Breast epithelium (tissue), 4 donors: ENCODE measurements at regions not wholly inside any gene's neighbourhood (a gene's known extent, or its start where the extent isn't known, plus 50 kb on each side); places are given as distances from the start of the nearest gene placed in this dataset.

Experiments
- DNase-seq, 2 donors: peaks; one replicate each; pipeline ENCODE4 v3.0.0-alpha.2; 2019; ENCODE audit warnings: low spot score in 2 of 2
- H3K27ac ChIP-seq, 2 donors: fragments of 200-600 bp; sonication (generic) in 1 of 2; one replicate each; pipeline ENCODE4 v1.5.1; 2016 to 2019; ENCODE audit warnings: mild to moderate bottlenecking in 1 of 2
- H3K27me3 ChIP-seq, 2 donors: fragments of 200-600 bp; sonication (generic) in 1 of 2; one replicate each; pipeline versions ENCODE4 v1.5.1 to v1.6.0; 2017 to 2019; ENCODE audit warnings: control low read depth in 1 of 2, mild to moderate bottlenecking in 1 of 2
- H3K36me3 ChIP-seq: fragments of 200-600 bp; one replicate; pipeline ENCODE4 v1.5.1; 2019
- H3K4me1 ChIP-seq, 2 donors: fragments of 200-600 bp; sonication (generic); one replicate each; pipeline ENCODE4 v1.5.1; 2016 to 2019; ENCODE audit warnings: control low read depth in 1 of 2
- H3K4me3 ChIP-seq, 3 donors: fragments of 200-600 bp; sonication (generic); 1 replicate in 2 of 3; 2 replicates in 1 of 3; pipeline ENCODE4 v1.5.1; 2016 to 2019; ENCODE audit warnings: mild to moderate bottlenecking in 3 of 3, moderate library complexity in 2 of 3
- H3K9me3 ChIP-seq, 2 donors: fragments of 200-600 bp; sonication (generic) in 1 of 2; one replicate each; pipeline ENCODE4 v1.5.1; 2016 to 2019; ENCODE audit warnings: control low read depth in 1 of 2
- POLR2A ChIP-seq: fragments of 450-650 bp; IDR thresholded peaks from one replicate; pipeline ENCODE4 v1.6.1; 2016; ENCODE audit warnings: antibody characterized with exemption, mild to moderate bottlenecking, moderate library complexity
- POLR2AphosphoS5 ChIP-seq, 3 donors: sonication (generic); formaldehyde crosslinking; IDR thresholded peaks; one replicate each; pipeline ENCODE4 v1.6.1; 2017; ENCODE audit warnings: antibody characterized with exemption in 3 of 3
- intact Hi-C: fragments of 100-400 bp; cut with DNase I; formaldehyde crosslinking; loops from one replicate; pipeline ENCODE4 v1.15.1; 2023; ENCODE audit warnings: low total_unique reads
- TF ChIP-seq, protein P1 (sequence below), 3 donors: fragments of 450-650 bp; IDR thresholded peaks; one replicate each; pipeline ENCODE4 v1.5.1; 2016 to 2017; ENCODE audit warnings: antibody characterized with exemption in 3 of 3, mild to moderate bottlenecking in 3 of 3, moderate library complexity in 3 of 3

DNA sequence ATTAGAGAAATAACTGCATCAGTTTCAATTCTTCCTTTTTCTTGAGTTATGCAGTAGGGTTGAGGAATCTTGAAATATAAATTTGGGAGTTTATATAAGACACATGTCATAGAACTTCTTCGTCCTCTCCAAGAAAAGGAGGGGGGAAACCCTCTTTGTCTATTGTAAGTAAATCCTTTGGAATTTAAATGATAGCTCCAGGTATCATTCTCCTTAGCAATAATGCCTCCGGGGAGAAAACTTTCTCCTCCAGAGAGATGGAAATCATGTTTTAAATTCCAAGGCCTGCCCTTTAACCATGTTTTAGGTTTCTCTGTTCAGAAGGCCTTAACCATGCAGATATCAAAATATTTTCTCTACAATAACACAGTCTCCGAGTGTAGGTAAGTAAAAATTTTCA, 899.7 kb upstream of the GCFC2 start:
- Histone ChIP-seq H3K4me3 (no peak overlapping the region), H3K27me3 (no peaks in the 10 kb centered on the region), H3K9me3 (no peaks in the 10 kb centered on the region), H3K27ac (no peak overlapping the region), H3K36me3 (no peaks in the 10 kb centered on the region), H3K4me1 (no peaks in the 10 kb centered on the region)
- intact Hi-C loops = no loop called here
- no peak for DNase-seq
- TF ChIP-seq, protein P1, sequence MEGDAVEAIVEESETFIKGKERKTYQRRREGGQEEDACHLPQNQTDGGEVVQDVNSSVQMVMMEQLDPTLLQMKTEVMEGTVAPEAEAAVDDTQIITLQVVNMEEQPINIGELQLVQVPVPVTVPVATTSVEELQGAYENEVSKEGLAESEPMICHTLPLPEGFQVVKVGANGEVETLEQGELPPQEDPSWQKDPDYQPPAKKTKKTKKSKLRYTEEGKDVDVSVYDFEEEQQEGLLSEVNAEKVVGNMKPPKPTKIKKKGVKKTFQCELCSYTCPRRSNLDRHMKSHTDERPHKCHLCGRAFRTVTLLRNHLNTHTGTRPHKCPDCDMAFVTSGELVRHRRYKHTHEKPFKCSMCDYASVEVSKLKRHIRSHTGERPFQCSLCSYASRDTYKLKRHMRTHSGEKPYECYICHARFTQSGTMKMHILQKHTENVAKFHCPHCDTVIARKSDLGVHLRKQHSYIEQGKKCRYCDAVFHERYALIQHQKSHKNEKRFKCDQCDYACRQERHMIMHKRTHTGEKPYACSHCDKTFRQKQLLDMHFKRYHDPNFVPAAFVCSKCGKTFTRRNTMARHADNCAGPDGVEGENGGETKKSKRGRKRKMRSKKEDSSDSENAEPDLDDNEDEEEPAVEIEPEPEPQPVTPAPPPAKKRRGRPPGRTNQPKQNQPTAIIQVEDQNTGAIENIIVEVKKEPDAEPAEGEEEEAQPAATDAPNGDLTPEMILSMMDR (IDR thresholded peaks at IDR 0.05) = no peak
- TF ChIP-seq POLR2AphosphoS5 (IDR thresholded peaks at IDR 0.05) (no peak), POLR2A (no peak)

DNA sequence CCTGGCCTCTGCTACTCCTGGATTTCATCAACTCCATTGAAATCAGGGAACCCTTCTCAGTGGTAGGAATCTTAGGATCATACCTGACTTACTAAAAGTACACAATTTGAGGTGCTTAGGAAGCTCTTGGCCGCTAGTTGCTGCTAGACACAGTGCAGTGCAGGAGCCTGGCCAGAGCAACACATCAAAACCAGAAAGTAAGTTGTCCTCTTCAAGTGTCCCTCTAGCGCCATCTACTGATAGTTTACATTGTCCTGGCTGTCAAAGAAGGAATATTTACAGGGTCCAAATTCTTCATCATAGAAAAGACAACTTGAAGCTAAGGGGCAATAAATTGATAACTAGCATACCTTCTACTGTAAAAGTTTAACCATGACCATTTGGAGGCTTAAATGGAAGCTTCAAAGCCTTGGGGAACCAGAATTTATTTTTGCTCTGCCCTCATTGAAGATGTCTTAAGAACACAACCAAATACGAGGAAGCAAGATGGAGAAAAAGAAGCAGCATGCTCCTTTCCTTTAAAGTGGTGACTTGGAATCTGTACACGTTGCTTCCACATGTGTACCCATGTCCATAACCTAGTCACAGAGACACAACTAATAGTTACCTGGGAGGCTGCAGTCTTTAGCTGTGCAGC, 889.1 kb upstream of the GCFC2 start:
- intact Hi-C loops = no loop called here
- DNase-seq = no peak

DNA sequence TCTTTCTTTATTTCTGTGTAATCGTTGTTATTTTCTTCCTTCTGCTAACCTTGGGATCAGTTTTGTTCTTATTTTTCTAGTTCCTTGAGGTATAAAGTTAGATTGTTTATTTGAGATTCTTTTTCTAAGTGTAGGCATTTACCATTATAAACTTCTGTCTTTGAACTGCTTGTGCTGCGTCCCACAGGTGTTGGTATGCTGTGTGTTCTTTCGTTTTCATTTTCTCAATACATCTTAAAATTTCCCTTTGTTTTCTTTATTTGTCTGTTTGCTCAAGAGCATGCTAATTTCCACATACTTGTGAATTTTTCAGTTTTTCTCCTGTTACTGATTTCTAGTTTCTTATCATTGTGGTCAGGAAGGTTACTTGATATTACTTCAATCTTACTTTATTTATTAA, 873.8 kb upstream of the GCFC2 start:
- intact Hi-C loops = no loop called here
- DNase-seq = no peak
- Histone ChIP-seq H3K36me3 (no peaks in the 10 kb centered on the region), H3K4me3 (no peak overlapping the region), H3K9me3 (no peaks in the 10 kb centered on the region), H3K27ac (no peak overlapping the region), H3K4me1 (no peaks in the 10 kb centered on the region), H3K27me3 (no peaks in the 10 kb centered on the region)
- TF ChIP-seq POLR2AphosphoS5 (IDR thresholded peaks at IDR 0.05) = no peak

More for the DNA sequence above, 889.1 kb upstream of the GCFC2 start:
- TF ChIP-seq, protein P1 (IDR thresholded peaks at IDR 0.05) = peak in 2 of 3 donors; percentile 67 to 68
- TF ChIP-seq POLR2AphosphoS5 (IDR thresholded peaks at IDR 0.05) = no peak
- Histone ChIP-seq H3K4me3 (no peak overlapping the region), H3K36me3 (no peaks in the 10 kb centered on the region), H3K27me3 (no peaks in the 10 kb centered on the region), H3K4me1 (no peaks in the 10 kb centered on the region), H3K27ac (no peak overlapping the region), H3K9me3 (no peaks in the 10 kb centered on the region)

DNA sequence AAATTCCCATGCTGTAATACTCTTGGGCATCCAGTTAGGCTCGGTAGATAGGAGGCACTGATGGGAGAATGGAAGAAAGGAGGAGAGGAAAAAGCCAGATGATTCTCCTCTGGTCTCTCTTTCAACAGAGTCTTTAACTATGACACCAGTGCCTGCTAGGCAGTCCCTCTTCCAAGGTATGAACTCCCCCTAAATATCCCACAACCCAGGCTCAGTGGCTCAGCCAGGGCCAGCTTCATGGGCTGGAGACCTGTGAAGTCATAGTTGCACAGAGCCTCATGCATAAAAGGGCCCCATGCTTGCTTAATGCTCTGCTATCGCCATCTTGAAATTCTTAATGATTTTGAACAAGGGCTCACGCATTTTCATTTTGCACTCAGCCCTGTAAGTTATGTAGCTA, 869.2 kb upstream of the GCFC2 start:
- Histone ChIP-seq H3K27ac (no peak overlapping the region), H3K4me3 (no peak overlapping the region), H3K36me3 (no peaks in the 10 kb centered on the region), H3K4me1 (no peaks in the 10 kb centered on the region), H3K27me3 (no peaks in the 10 kb centered on the region), H3K9me3 (no peaks in the 10 kb centered on the region)
- intact Hi-C loops = no loop called here
- no peak for DNase-seq
- no peak for TF ChIP-seq POLR2A
- TF ChIP-seq, protein P1 (IDR thresholded peaks at IDR 0.05) = no peak
- no peak for TF ChIP-seq POLR2AphosphoS5 (IDR thresholded peaks at IDR 0.05)

DNA sequence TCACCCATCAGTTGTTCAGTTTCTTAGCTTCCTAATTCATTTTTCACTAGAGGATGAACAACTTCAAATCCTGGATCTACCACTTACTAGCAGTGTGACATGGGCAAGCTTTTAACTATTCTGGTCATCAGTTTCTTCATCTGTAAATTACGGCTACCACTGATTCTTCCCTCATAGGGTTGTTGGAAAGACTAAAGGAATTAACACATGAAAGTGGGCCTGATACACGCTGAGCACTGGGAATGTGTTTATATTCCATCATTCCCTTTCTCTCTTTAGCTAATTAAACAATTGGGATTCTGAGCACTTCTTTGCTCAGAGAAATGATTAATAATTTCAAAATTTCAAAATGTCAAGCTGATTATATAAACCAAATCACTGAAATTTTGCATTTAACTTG, 862.3 kb upstream of the GCFC2 start:
- no peak for TF ChIP-seq POLR2AphosphoS5 (IDR thresholded peaks at IDR 0.05)
- no peak for TF ChIP-seq POLR2A
- TF ChIP-seq, protein P1 (IDR thresholded peaks at IDR 0.05) = no peak
- H3K9me3 ChIP-seq = no peaks in the 10 kb centered on the region
- no peaks in the 10 kb centered on the region for H3K4me1 ChIP-seq
- intact Hi-C loops = no loop called here
- DNase-seq = no peak
- H3K27ac ChIP-seq = no peak overlapping the region
- no peaks in the 10 kb centered on the region for H3K36me3 ChIP-seq
- no peaks in the 10 kb centered on the region for H3K27me3 ChIP-seq
- no peak overlapping the region for H3K4me3 ChIP-seq

DNA sequence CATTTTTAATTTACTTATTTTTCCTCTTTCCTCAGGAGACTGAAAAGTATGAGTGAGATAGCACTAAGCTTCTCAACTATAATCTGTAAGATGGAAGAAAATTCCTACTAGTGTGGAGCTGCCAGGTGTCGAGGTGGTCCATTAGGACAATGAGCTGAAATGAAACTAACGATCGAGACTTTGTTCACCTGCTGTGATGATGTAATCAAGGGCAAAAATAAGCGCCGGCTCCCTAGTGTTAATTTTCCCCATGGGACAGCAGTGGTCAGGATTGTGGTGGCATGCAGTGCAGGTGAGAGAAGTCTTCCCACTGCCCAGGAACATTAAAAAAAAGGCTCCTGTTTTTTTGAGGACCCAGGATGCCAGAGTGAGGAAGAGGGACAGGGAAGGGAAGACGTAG, 859.1 kb upstream of the GCFC2 start:
- Histone ChIP-seq H3K36me3 (no peaks in the 10 kb centered on the region), H3K4me3 (no peak overlapping the region), H3K4me1 (no peaks in the 10 kb centered on the region), H3K9me3 (no peaks in the 10 kb centered on the region), H3K27me3 (no peaks in the 10 kb centered on the region), H3K27ac (no peak overlapping the region)
- DNase-seq = no peak
- TF ChIP-seq, protein P1 (IDR thresholded peaks at IDR 0.05) = no peak
- TF ChIP-seq POLR2A (no peak), POLR2AphosphoS5 (IDR thresholded peaks at IDR 0.05) (no peak)
- intact Hi-C loops = no loop called here
